Activated naive CD4-positive, alpha-beta T cell (primary cell): ENCODE measurements at regions not wholly inside any gene's neighbourhood (a gene's known extent, or its start where the extent isn't known, plus 50 kb on each side); places are given as distances from the start of the nearest gene placed in this dataset.

Experiments used
- DNase-seq, 4 experiments: peaks; one replicate each; lab custom pipeline; 2025; lab: John Stamatoyannopoulos, UW

DNA sequence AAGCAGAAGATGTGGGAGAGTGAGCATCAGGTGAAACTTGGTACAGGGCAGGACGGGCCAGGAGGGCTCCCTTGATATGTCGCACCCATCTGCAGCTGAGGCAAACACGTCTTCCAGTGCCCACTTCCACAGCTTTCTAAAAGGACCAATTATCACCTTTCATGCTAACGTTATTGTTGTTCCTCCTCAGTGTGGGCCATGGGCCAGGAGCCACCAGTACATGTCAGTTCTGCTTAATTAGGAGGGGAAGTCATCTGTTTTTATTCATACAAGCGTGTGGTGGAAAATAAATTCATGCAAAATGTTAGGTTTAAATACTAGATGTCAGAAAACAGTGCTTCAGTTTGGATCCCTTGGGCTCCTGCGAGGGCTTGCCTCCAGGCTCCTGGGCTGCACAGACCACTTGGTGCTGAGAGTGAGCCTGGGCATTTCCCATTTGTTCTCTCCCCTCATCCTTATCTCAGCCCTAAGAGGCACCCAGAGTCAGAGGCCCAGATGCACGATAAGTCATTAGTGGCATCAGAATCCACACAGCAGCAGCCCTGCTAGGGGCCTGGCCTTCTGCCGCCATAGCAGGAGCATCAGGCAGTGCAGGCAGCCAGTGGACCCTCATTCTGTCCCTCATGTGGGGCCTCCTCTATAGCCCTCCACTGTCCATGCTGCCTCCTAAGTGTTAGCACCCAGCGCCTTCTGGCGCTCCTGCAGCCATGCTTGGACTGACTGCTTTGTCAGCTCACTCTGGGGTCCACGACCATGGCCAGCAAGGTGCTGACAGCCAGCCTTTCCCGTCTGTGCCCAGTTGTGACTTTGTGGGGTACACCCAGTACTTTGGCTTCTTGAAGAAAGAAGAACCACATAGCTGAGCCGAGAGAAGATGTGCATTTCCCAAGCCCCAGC lies 539.8 kb upstream of the RAB6C start:
- no peak for DNase-seq

- DNase-seq = no peak
Measured at GRCh38 chr2:129441610-129442009, 537.9 kb upstream of the RAB6C start.

GRCh38 chr2:129443235-129443864 lies 536.1 kb upstream of the RAB6C start:
- DNase-seq = no peak

GRCh38 chr2:129443865-129444739 lies 535.4 kb upstream of the RAB6C start:
- no peak for DNase-seq

DNA sequence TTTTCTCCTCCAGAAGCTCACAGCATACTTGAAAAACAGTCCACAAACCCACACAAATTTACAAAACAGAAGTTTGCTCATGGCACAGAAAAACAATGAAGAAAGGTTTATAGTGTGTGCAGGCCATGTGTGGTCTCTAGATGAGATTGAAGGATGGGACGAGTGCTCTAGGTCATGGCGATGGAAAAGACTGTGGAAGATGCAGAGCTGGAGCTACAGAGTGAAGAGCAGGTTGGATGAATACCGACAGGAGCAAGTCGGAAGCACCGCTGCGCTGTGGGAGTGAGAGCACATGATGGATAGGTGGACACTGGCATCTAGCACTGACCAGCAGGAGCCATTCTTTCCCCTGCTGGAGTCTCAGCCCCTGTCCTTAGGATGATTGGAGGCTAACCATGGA lies 534.7 kb upstream of the RAB6C start:
- DNase-seq = no peak

- DNase-seq = no peak
Measured at GRCh38 chr2:129456691-129457090, 522.8 kb upstream of the RAB6C start.

DNA sequence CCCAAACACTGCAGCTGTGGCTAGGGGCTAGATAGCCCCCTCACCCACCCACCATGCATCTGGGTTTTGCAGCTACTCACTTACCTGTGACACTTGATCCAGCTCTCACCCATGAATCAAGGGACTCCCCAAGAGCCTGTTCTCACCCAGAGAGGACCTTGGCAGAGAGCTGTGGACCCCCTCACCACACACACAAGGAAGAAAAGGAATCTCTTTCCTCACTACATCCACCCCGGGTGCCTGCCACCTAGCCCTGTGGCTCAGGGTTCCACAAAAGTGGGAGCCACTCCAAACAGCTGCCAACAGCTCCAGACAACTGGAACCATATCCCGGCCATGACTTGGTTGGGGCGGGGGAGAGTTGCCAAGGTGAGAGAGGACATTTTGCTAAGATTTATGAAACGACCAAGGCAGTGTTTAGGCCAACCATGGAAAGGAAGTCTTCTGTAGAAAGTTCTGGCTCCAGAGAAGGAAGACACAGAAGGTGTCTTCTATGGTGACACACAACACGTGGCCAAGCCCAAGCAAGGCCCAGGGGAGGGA lies 522.1 kb upstream of the RAB6C start:
- DNase-seq = no peak

- no peak for DNase-seq
Measured at GRCh38 chr2:129458006-129458405, 521.5 kb upstream of the RAB6C start.

DNA sequence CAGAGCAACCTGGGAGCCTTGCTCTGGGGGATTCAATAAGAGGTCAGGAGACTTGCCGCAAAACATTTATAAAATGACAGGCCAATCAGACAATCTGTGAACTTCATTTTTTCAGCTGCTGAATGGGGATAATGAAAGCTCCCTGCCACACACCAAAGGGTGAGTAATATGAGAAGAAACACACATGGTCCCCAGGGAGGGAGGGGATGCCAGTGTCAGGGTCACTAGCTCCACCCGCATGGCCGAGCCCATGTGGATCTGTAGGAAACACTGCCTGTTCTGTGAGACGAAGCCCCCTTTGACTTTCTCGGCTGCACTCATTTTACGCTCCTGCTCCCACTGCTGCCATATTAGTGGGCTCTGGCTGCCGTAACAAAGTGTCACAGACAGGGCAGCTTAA lies 521.0 kb upstream of the RAB6C start:
- DNase-seq = no peak

GRCh38 chr2:129459200-129459876 lies 520.1 kb upstream of the RAB6C start:
- DNase-seq = no peak

GRCh38 chr2:129459881-129460280 lies 519.6 kb upstream of the RAB6C start:
- no peak for DNase-seq

DNA sequence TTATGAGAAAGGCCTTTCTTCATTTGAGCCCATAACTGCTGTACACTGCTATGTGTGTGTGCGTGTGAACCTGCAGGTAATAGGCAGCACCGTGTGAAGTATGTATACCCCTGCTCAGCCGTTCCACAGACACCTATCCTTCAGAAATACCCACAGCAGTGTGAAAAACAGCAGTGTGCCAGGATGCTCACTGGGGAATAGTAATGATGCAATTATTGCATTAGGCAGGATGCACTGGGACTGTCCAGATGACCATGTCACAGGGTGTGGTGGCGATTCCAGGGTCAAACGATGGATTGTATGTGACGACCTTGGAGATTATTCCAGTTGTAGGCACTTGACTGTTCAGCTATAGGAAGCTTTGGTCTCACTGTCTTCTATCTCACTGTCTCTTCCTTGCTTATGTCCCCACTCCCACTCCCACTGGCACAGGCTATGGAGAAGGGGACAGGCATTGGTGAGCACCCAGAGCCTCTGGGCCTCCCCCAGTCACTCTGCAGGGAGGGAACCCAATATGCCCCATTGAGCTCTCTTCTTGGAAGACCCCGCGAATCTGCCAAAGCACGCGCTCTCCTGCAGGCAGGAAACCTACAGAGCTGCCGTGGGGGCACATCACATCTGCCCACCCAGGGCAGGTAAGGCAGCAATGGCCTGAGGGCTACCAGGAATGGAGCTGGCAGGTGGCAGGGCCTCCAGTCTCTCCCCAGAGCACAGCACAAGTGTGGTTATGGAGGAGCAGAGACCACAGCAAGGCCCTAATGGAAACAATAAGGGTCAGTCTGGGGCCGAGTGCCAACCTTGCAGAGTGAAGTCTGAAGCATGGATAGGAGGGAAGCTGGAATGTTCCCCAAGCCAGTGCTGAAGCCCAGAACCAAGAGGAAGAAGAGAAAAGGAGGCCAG lies 518.9 kb upstream of the RAB6C start:
- DNase-seq = no peak

- DNase-seq = no peak
Measured at GRCh38 chr2:129462349-129462748, 517.1 kb upstream of the RAB6C start.

DNA sequence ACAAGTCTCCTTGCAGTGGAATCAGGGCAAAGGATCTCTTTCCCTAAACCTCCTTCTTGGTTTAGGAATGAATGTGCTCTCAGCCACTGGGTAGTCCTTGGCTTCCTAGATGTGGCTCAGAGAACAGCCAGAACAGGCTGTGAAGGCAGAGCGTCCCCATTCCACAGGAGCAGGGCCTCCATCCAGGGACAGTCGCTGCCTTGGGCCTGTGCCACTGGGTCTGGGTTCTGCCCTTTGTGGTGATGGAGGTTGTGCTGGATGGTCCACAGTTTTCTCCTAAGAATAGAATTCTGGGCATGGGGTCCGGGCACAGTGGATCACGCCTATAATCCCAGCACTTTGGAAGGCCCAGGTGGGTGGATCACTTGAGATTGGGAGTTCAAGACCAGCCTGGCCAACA lies 516.5 kb upstream of the RAB6C start:
- no peak for DNase-seq

GRCh38 chr2:129464036-129464435 lies 515.4 kb upstream of the RAB6C start:
- DNase-seq = no peak

- no peak for DNase-seq
Measured at GRCh38 chr2:129464631-129465030, 514.8 kb upstream of the RAB6C start.

- DNase-seq = no peak
Measured at GRCh38 chr2:129465045-129465444, 514.4 kb upstream of the RAB6C start.

- no peak for DNase-seq
Measured at GRCh38 chr2:129466389-129466788, 513.1 kb upstream of the RAB6C start.

DNA sequence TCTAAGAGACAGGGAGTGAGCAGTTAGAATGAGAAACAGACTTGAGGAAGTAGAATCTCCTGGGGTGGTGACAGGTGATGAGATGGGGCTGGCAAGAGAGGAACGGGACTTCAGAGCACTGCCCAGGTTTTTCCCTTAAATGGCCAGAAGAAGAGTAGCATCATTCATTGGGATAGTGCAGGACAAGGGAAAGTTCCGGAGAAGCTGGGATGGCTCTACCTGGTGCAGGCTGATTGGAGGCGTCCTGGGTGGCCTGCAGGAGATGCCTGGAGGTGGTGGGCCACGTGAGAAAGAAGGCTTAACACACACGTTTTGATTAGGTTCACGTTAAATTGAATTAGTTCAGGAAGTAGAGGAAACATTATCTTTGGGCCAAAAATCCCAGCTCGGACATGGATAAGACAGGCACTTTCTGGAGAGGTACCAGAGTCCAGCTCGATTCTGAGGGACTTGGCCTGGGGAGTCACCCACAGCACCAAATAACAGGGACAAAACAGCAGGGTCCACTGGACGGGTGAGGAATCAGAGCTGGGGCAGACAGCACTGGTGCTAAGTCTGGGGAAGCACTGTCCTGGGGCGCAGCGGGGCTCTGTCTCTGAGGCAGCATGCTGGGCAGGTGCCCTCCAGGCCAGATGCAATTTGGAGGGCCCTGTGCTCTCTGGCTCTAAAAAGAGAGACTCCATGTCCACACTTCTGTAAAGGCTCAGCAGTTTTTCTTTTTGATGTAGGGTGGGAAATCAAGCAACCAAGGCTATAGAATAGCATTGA lies 512.3 kb upstream of the RAB6C start:
- DNase-seq = no peak

DNA sequence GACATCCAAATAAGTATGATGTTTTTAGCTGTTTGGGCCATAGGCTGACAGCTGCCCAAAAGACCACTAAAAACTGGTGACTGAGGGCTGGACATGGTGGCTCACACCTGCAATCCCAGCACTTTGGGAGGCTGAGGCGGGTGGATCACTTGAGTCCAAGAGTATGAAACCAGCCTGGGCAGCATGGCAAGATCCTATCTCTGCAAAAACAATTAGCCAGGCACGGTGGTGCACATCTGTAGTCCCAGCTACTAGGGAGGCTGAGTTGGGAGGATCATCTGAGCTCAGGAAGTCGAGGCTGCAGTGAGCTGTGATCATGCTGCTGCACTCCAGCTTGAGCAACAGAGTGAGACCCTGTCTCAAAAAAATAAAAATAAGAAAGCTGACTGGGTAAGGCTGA lies 511.5 kb upstream of the RAB6C start:
- DNase-seq = no peak
